Neural progenitor cell (in vitro differentiated cells): ENCODE measurements at regions not wholly inside any gene's neighbourhood (a gene's known extent, or its start where the extent isn't known, plus 50 kb on each side); places are given as distances from the start of the nearest gene placed in this dataset.
A peak's percentile ranks its signal among the peaks of the same experiment; 100 is the strongest.

Experiments used
- EZH2 ChIP-seq: fragments of 200-600 bp; sonication (generic); IDR thresholded peaks from 2 replicates; pipeline ENCODE4 v1.6.1; 2017; ENCODE audit warnings: antibody characterized with exemption, mild to moderate bottlenecking, moderate library complexity
- TF ChIP-seq, protein P1 (sequence below): fragments of 200-600 bp; sonication (generic); IDR thresholded peaks from 2 replicates; pipeline ENCODE4 v1.5.1; 2017; ENCODE audit warnings: antibody characterized with exemption, mild to moderate bottlenecking

DNA sequence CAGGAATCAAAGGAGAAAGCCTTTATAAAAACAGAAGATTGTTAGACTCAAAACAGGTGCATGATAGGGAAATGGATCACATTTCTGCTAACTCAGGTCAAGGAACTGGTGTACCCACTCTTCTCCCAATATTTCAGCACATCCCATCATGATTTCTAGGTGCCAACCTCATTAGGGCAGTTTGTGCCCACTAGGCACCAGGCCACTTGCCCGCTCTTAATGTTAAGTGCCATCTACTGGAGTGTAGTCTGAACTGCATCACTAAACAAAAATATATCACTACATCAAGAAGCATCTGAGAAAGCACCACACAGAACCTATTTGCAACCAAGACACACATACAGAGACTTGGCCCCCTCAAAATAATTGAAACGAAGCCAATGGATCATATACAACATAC is 140.4 kb upstream of the GRID2 start:
- TF ChIP-seq, protein P1, sequence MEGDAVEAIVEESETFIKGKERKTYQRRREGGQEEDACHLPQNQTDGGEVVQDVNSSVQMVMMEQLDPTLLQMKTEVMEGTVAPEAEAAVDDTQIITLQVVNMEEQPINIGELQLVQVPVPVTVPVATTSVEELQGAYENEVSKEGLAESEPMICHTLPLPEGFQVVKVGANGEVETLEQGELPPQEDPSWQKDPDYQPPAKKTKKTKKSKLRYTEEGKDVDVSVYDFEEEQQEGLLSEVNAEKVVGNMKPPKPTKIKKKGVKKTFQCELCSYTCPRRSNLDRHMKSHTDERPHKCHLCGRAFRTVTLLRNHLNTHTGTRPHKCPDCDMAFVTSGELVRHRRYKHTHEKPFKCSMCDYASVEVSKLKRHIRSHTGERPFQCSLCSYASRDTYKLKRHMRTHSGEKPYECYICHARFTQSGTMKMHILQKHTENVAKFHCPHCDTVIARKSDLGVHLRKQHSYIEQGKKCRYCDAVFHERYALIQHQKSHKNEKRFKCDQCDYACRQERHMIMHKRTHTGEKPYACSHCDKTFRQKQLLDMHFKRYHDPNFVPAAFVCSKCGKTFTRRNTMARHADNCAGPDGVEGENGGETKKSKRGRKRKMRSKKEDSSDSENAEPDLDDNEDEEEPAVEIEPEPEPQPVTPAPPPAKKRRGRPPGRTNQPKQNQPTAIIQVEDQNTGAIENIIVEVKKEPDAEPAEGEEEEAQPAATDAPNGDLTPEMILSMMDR, result peak; percentile 38
- TF ChIP-seq EZH2, result no peak
